Left hindlimb (tissue), 1 donor: ENCODE measurements at regions not wholly inside any gene's neighbourhood (a gene's known extent, or its start where the extent isn't known, plus 50 kb on each side); places are given as distances from the start of the nearest gene placed in this dataset.
"Not testable (repeated sequence)": the region's sequence is repeated elsewhere in the genome, so short reads cannot be mapped to it uniquely, and the experiment has no call there.

Source experiments
- DNase-seq: peaks from one replicate; pipeline ENCODE4 v3.0.0-alpha.2; 2018

DNA sequence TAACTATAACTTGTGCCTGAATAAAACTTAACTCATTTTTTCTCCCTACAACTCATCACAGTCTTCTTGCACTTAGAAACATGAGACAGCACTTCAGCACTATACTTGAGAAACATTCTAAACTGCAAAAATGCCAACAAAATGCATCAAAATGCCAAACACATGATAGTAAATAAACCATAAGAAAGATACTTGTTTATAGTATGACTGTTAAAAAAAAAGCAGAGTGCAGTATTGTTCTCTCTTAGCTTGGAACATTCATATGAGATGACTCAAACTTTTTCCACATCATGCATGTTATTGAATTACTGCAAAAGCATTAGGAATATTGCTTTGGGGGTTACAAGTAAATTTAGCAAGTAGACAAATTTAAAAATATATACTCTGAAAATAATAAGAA is 135.7 kb upstream of the ANXA10 start:
- no peak for DNase-seq

DNA sequence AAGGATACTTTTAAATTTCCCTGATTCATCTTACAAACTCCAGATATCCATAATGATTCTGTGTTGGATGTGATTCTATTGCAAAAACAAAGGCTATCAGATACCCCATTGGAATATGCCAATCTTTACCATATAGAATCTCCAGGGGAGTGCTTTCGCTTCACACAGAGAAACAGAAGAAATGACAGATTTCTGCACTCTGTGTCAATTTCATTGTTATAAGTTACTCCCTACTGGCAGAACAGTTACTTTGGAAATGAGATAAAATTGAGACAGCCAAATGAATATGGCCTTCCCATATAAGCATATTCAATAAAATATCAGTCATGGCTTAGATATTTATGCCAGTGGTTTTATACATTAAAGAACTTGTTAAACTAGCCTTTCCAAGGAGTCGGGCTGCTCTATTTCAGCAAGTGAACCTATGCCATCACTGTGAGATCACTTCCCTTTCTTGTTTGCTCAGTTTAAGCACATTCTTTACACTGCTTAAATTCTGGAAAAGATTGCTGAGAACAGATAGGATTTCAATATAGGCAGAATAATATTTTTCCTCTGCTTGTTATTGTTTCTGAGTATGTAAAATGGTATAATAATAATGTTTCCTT is 127.5 kb upstream of the ANXA10 start:
- no peak for DNase-seq

DNA sequence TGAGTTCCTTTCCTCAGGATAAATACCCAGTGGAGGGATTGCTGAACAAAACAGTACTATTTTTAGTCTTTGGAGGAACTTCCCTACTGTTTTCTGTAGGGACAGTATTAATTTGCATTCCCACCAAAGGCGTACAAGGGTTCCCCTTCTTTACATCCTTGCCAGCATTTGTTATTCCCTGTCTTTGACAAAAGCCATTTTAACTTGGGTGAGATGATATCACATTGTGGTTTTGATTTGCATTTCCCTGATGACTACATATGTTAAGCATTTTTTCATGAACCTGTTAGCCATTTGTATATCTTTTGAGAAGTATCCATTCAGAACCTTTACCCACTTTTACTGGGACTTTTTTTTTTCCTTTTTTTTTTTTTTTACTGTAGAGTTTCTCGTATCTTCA is 126.2 kb upstream of the ANXA10 start:
- no peak for DNase-seq

DNA sequence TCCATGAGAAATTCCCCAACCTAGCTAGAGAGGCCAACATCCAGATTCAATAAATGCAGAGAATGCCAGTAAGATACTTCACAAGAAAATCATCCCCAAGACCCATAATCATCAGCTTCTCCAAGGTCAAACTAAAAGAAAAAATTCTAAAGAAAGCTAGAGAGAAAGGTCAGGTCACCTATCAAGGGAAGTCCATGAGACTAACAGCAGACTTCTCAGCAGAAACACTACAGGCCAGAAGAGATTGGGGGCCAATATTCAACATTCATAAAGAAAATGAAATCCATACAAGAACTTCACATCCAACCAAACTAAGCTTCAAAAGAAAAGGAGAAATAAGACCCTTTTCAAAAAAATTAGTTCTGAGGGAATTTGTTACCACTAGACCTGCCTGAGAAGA is 118.8 kb upstream of the ANXA10 start:
- no peak for DNase-seq

DNA sequence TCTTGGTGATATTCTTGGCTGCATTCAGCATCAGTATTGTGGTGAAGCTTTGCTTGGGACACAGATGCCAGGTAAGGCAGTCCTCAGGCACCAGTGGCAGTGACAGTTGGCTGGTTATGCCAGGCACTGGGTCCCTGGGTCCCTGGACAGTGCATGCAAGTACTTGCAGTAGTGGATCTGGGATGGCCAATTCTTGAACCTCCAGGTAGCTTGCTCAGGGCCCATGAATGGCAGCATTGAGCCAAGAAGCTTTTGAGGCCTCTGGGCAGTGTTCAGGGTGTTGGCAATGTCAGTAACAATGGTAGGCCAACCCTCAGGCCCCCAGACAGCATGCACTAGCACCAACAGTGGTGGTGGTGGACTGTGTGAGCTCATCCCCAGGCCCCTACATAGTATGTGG is 106.8 kb upstream of the ANXA10 start:
- DNase-seq: no peak

DNA sequence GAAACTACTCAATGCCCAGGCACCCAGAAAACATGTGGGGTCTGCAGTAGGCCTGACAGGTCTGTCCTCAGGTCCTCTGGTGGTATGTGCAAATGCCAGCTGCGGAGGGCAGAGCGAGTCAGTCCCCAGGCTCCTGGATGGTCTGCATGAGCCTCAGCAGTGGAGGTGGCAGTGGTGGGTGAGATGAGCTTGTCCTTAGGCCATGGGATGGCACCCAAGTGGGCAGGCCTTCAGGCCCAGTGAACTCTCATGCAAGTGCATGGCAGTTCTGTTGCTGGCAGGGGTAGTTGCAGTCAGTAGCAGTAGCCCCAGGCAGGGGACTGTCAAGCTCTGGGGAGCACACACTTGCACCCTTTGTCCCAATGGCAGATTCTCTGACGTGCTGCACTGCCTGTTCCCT is 106.3 kb upstream of the ANXA10 start:
- no peak for DNase-seq

DNA sequence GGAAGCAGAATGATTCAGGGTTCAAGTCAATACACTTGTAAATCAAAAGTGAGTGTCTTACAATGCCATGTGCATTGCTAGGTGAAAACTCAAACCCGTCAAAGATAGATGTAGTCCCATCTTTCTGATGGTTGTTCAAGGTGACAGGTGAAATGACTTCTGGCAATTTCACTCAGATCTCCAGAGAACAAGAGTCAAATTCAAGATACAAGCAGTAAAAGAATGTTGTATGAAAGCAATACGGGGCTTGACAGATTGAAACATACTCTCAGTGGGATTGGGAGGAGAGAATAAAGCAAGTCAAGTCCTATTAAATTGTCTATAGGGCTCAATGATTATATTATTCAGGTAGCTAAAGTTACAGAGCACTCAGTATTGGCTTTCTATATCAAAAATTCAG is 105.1 kb upstream of the ANXA10 start:
- DNase-seq: no peak

DNA sequence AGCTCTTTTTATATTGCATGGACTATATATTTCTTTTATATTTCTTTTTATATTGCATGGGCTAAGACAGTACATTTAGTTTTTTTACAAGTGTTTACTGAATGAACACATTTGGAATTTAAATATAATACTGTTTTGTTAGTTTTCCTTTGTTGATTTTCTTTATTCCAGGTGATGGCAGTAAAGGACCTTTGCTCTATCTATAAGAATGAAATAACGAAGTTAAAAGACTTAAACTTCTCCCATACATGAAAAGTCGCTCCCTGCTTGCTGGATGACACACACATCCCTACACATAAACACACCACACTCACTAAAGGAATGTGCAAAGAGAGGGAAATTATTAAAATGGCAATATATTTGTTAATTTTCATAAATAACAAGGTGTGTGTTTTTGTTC is 102.5 kb upstream of the ANXA10 start:
- no peak for DNase-seq

DNA sequence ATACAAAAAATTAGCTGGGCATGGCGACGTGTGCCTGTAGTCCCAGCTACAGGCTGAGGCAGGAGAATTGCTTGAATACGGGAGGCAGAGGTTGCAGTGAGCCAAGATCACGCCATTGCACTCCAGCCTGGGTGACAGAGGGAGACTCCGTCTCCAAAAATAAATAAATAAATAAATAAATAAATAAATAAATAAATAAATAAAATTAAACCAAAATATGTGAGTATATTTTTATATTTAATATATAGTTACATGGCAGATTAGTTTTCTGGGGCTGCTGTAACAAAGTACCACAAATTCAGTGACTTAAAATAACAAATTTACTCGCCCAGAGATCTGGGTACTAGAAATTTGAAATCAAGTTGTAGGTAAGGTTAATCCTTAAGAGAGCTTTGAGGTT is 84.2 kb upstream of the ANXA10 start:
- not testable (repeated sequence) for DNase-seq

DNA sequence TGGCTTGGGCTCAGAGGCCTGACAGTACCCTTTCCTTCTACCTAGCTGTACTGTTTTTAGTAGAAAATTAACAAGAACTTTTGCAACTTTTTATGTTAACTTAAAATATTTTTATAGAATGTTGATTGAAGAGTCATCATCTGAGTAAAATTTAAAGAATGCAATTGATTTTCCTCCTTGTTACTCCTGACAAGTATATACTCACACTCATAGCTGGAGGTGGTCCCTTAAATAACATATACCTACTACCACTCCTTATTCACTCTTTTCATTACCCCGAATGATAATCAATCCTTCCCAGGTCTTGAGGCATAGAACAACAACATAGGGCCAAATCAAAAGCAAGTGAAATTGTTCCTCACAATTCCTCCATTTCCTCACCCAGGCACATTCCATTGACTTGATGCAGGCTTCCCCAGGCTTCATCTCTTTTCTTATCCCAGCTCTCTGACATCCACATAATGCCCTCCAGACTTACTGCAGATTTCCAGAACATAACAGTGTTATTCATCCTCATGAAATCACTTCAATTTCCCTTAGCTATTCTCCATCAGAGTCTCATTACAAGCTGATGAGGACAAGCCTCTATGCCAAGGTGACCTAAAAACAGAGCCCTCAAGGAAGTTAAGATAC is 73.2 kb upstream of the ANXA10 start:
- no peak for DNase-seq

DNA sequence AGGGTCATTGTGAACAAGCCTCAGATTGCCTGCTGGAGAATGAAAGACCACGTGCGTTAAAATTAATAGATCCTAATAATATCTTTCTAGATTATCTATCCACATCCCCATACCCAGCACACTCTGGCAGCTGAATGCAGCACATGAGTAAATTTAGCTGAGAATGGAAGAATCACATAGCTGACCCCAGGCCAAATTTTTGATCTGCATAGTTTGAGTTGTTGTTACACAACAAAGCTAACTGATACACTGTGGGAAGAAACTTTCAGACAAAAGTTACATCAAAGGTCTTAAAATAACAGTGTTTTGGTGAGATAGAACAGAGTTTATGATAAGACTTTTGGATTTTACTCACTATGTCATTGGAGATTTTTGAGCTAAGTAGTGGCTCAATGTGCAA is 72.4 kb upstream of the ANXA10 start:
- no peak for DNase-seq

DNA sequence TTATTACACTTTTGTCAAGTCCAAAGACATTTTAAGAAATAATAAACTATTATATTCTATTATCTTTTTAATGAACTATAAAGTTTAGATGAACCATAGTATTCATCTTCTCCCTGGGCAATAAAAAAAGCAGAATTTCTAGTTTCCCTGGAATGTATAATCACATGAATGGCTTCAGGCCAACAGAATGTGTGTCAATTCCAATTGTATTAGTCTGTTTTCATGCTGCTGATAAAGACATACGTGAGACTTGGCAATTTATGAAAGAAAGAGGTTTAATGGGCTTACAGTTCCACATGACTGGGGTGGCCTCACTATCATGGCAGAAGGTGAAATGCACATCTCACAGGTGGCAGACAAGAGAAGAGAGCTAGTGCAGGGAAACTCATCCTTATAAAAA is 70.7 kb upstream of the ANXA10 start:
- no peak for DNase-seq

DNA sequence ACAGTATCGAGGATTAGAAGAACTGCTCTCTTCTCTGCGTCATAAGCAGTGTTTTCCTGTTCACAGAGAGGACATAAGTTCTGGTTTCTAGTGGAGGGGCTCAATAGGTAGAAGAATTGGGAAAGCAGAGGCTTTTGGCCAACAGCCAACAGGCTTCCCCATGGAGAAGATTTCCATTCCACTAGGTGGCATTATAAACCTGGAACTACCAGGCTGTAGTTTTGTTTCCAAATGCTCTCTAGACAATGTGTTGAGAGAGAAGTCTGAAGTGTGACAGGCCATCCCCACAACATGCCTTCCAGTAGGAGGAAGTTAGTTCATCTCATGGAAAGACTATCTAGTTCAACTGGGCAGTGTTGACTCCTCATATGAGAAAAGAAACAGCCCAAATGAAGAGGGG is 63.8 kb upstream of the ANXA10 start:
- DNase-seq: no peak

DNA sequence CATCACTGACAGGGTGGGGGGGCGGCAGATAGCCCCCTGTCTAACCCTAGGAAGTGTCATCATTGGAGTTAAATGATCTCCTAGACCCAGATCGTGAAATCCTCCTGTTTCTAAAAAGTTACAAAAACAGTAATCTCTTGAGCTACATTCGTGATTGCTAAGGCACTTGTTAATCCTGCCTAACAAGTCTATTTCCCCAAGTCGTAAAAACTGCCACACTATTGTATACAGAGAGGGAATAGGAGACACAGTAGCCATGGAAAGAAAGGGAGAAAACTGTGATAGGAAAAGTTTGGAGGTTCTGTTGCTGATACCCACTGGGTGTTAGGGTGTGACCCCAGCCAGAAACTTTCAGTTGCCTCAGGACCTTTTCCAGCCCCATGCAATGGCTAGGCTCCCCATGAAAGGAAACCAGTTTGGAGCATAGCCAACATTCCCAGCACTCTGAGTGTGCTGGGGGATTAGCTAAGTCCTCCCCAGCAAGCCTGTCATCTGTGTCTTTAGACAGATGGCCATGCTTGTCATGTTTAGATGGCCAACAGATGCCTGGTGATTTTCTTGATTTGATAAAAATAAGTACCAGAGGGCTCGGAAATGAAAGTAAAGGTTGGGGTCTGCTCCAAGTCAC is 63.3 kb upstream of the ANXA10 start:
- no peak for DNase-seq

DNA sequence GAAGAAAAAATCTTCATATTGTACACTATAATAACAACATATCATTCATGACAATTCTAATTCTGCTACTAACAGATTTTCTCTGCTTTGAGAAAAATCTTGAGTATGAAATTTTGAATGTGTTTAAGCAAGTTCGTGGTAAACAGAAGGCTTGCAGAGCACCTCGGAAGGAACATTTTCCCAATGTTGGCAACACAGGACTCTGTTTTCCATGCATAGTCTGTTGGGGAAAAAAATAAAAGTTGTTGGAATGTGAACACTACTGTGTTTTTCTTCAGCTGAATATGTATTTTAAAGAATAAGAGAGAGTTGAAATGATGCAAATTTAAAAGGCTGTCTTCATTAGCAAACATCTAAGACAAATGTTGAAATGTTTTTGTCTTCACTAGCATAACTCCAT is 54.7 kb upstream of the ANXA10 start:
- DNase-seq: no peak

DNA sequence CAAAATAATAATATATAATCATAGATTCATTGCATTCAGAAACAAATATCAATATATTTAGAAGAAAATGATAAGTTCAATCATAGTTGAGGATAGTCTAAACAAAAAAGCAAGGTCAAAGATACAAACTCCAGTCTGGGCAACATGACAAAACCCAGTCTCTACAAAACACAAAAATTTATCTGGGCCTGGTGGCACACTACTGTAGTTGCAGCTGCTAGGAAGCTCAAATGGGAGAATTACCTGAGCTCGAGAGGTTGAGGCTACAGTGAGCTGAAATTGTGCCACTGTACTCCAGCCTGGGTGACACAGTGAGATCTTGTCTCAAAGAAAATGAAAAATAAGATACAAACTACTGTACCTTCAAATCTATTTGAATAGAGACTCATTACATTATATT is 52.7 kb upstream of the ANXA10 start:
- no peak for DNase-seq
